Mesendoderm (in vitro differentiated cells): ENCODE measurements at regions not wholly inside any gene's neighbourhood (a gene's known extent, or its start where the extent isn't known, plus 50 kb on each side); places are given as distances from the start of the nearest gene placed in this dataset.

ENCODE experiments used
- DNase-seq: peaks from one replicate; pipeline ENCODE4 v3.0.0; 2013
- H2AK5ac ChIP-seq: 2 replicates; pipeline ENCODE4 v1.6.1; 2013; ENCODE audit warnings: low read length, inconsistent platforms
- H2BK120ac ChIP-seq: 2 replicates; pipeline ENCODE4 v1.6.1; 2013; ENCODE audit warnings: low read depth, mild to moderate bottlenecking, low read length, moderate library complexity, mixed read lengths
- H2BK15ac ChIP-seq: replicated peaks from 2 replicates; pipeline ENCODE4 v1.6.1; 2013; ENCODE audit warnings: low read depth, mild to moderate bottlenecking, moderate library complexity
- H2BK5ac ChIP-seq: 2 replicates; pipeline ENCODE4 v1.6.1; 2013; ENCODE audit warnings: low read length, inconsistent platforms
- H3K18ac ChIP-seq: 2 replicates; pipeline ENCODE4 v1.6.1; 2013; ENCODE audit warnings: mild to moderate bottlenecking, low read length, mixed read lengths
- H3K23ac ChIP-seq: one replicate; pipeline ENCODE4 v1.6.1; 2013; ENCODE audit warnings: low read length
- H3K27ac ChIP-seq: 2 replicates; pipeline ENCODE4 v1.5.1; 2013; ENCODE audit warnings: low read depth, mild to moderate bottlenecking, inconsistent platforms, low read length, moderate library complexity
- H3K27me3 ChIP-seq: 2 replicates; pipeline ENCODE4 v1.6.1; 2013; ENCODE audit warnings: low read length, control low read depth, mild to moderate bottlenecking, inconsistent platforms; ENCODE audit not compliant: insufficient read depth, poor library complexity
- H3K36me3 ChIP-seq: 2 replicates; pipeline ENCODE4 v1.6.1; 2013; ENCODE audit warnings: low read length, inconsistent platforms; ENCODE audit not compliant: control insufficient read depth, insufficient read depth
- H3K4ac ChIP-seq: one replicate; pipeline ENCODE4 v1.6.1; 2013; ENCODE audit warnings: low read depth, mild to moderate bottlenecking, low read length, moderate library complexity
- H3K4me1 ChIP-seq: 2 replicates; pipeline ENCODE4 v1.6.1; 2013; ENCODE audit warnings: low read depth, low read length, inconsistent platforms; ENCODE audit not compliant: control insufficient read depth
- H3K4me2 ChIP-seq: 2 replicates; pipeline ENCODE4 v1.6.1; 2013; ENCODE audit warnings: low read length
- H3K4me3 ChIP-seq: 2 replicates; pipeline ENCODE4 v1.5.1; 2013; ENCODE audit warnings: mild to moderate bottlenecking, low read length
- H3K56ac ChIP-seq: one replicate; pipeline ENCODE4 v1.6.1; 2013; ENCODE audit warnings: low read length
- H3K79me1 ChIP-seq: 2 replicates; pipeline ENCODE4 v1.6.1; 2013; ENCODE audit warnings: low read length, inconsistent platforms
- H3K79me2 ChIP-seq: 2 replicates; pipeline ENCODE4 v1.6.1; 2013; ENCODE audit warnings: mild to moderate bottlenecking, low read length; ENCODE audit not compliant: control insufficient read depth, insufficient read depth
- H3K9ac ChIP-seq: 2 replicates; pipeline ENCODE4 v1.6.1; 2013; ENCODE audit warnings: low read length, inconsistent platforms
- H4K5ac ChIP-seq: one replicate; pipeline ENCODE4 v1.6.1; 2013; ENCODE audit warnings: low read length
- H4K8ac ChIP-seq: one replicate; pipeline ENCODE4 v1.6.1; 2013; ENCODE audit warnings: low read depth, mild to moderate bottlenecking, control low read depth, low read length, moderate library complexity
- WGBS: extraction: QIAGEN DNeasy Blood & Tissue Kit; methylation state at CpG from one replicate; pipeline ENCODE4 v1.1.7; 2013; ENCODE audit warnings: low lambda C conversion rate, missing lambda C conversion rate; ENCODE audit not compliant: insufficient coverage; ENCODE audit errors: extremely low coverage; 5-methylcytosine and 5-hydroxymethylcytosine counted together

GRCh38 chr9:13690595-13690994 is 411.1 kb upstream of the MPDZ start:
- Histone ChIP-seq H3K36me3 (no peaks in the 10 kb centered on the region), H3K18ac (no peak overlapping the region), H3K4me2 (no peak overlapping the region), H3K23ac (no peak overlapping the region), H3K79me1 (no peaks in the 10 kb centered on the region), H3K56ac (no peak overlapping the region), H2BK15ac (no peak overlapping the region), H3K27ac (no peak overlapping the region), H3K4ac (no peak overlapping the region), H2BK5ac (no peak overlapping the region), H2AK5ac (no peak overlapping the region), H4K5ac (no peak overlapping the region), H3K4me1 (no peaks in the 10 kb centered on the region), H3K4me3 (no peak overlapping the region), H2BK120ac (no peak overlapping the region), H3K79me2 (no peaks in the 10 kb centered on the region), H3K9ac (no peak overlapping the region), H3K27me3 (no peaks in the 10 kb centered on the region), H4K8ac (no peak overlapping the region)
- WGBS, result no CpG with 5 or more reads among the region's 1 CpG
- DNase-seq, result no peak

DNA sequence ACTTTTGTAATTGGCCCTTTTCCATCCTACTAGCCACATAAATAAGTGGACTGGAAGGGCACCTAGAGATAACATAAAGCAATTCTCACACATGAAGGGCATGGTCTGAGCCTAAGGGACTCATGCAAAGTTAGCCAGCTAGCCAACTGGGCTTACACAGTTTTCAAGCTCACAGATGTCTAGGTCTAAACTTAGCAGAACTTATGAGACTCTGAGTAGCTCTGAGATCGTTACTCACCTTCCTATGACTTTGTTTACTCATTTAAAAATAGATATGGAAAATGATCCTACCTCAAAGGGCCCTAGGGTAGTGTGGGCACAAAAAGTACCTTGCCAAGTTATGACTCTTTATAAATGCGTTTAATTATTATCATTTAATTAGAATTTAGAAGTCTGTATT is 410.4 kb upstream of the MPDZ start:
- no peaks in the 10 kb centered on the region for H3K27me3 ChIP-seq
- no peak overlapping the region for H4K8ac ChIP-seq
- no peak overlapping the region for H3K27ac ChIP-seq
- H3K4me2 ChIP-seq, result no peak overlapping the region
- H2BK120ac ChIP-seq, result no peak overlapping the region
- H3K9ac ChIP-seq, result no peak overlapping the region
- WGBS, result no CpG with 5 or more reads among the region's 2 CpGs
- no peak overlapping the region for H3K4me3 ChIP-seq
- no peak overlapping the region for H2BK15ac ChIP-seq
- no peak overlapping the region for H3K4ac ChIP-seq
- H3K18ac ChIP-seq, result no peak overlapping the region
- H3K4me1 ChIP-seq, result no peaks in the 10 kb centered on the region
- H3K36me3 ChIP-seq, result no peaks in the 10 kb centered on the region
- no peaks in the 10 kb centered on the region for H3K79me1 ChIP-seq
- DNase-seq, result no peak
- no peak overlapping the region for H2BK5ac ChIP-seq
- H3K56ac ChIP-seq, result no peak overlapping the region
- no peak overlapping the region for H4K5ac ChIP-seq
- H2AK5ac ChIP-seq, result no peak overlapping the region
- H3K23ac ChIP-seq, result no peak overlapping the region
- H3K79me2 ChIP-seq, result no peaks in the 10 kb centered on the region

DNA sequence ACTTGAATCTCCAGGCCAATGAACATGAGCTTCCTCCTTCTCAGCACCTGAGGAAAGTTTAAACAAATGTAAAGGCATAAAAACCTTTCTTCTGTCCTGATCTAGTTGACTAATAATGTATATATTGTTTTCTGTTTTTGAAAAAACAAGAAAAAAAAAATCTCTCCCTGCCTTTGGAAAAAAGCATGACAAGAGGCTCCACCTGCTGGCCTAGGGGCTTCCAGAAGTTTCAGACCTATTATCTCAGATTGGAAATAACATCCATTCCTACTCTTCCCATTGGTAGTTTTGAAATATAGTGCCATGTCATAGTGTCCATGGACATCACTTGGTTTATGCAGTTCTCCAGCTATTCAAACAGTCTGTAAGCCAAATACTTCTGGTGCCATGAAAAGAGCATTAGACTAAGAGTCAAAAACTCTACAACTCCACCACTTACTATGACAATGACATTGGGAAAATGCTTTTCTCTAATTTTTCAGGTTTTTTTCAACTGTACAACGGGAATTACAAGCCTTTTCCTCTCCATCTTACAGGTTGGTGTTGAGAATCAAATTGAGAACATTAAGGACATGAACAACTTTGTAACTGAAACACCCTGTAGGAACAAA is 409.6 kb upstream of the MPDZ start:
- H3K56ac ChIP-seq, result no peak overlapping the region
- H3K18ac ChIP-seq, result no peak overlapping the region
- no peak overlapping the region for H3K27ac ChIP-seq
- H3K4me3 ChIP-seq, result no peak overlapping the region
- H4K5ac ChIP-seq, result no peak overlapping the region
- no CpG with 5 or more reads among the region's 1 CpG for WGBS
- H4K8ac ChIP-seq, result no peak overlapping the region
- H3K36me3 ChIP-seq, result no peaks in the 10 kb centered on the region
- H2BK15ac ChIP-seq, result no peak overlapping the region
- peak; percentile 40 for DNase-seq
- no peak overlapping the region for H3K23ac ChIP-seq
- H3K4ac ChIP-seq, result no peak overlapping the region
- H3K27me3 ChIP-seq, result no peaks in the 10 kb centered on the region
- no peak overlapping the region for H3K4me2 ChIP-seq
- no peak overlapping the region for H3K9ac ChIP-seq
- H2BK5ac ChIP-seq, result no peak overlapping the region
- no peaks in the 10 kb centered on the region for H3K4me1 ChIP-seq
- no peaks in the 10 kb centered on the region for H3K79me1 ChIP-seq
- H2AK5ac ChIP-seq, result no peak overlapping the region
- H3K79me2 ChIP-seq, result no peaks in the 10 kb centered on the region
- H2BK120ac ChIP-seq, result no peak overlapping the region

DNA sequence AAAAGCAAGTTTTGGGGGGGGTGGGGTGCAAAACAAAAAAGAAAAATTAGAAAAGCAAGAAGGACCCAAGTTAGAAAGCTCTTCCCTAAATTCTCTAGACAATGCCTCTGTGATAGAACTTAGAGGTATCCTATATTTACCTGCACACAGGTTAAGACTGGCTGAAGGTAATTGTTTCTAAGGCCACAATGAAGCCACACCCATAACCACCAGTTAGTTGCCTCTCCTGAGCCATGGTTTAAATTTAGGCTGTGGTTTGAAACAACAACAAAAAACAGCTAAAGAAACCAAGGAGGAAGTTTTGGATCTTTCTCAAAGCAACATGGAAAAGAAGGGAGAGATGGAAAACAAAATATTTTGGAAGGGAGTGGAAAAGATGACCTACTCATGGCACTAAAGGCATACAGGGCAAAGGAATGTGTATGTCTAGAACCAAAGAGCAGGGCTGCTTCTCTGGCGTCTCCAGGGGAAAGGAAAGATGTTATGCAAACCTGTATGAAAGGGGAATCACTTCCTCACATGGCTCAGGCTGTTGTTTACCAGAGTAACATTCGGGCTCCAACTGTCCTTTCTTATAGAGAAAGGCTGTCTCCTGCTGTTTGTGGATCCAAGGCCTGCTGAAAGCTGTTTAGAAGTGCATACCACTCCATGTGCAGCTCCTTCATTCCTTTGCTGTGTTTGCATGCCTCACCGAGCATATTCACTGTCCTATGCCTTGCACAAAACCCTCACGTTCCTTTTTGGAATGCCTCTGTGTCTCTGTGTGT is 408.9 kb upstream of the MPDZ start:
- H3K79me1 ChIP-seq, result no peaks in the 10 kb centered on the region
- peak; percentile 36 for DNase-seq
- H2AK5ac ChIP-seq, result no peak overlapping the region
- no peak overlapping the region for H3K9ac ChIP-seq
- H3K27ac ChIP-seq, result no peak overlapping the region
- no peak overlapping the region for H4K5ac ChIP-seq
- no peak overlapping the region for H3K4ac ChIP-seq
- H3K18ac ChIP-seq, result no peak overlapping the region
- no CpG with 5 or more reads among the region's 4 CpGs for WGBS
- H3K56ac ChIP-seq, result no peak overlapping the region
- H3K36me3 ChIP-seq, result no peaks in the 10 kb centered on the region
- H3K27me3 ChIP-seq, result no peaks in the 10 kb centered on the region
- no peak overlapping the region for H4K8ac ChIP-seq
- H3K23ac ChIP-seq, result no peak overlapping the region
- H3K4me3 ChIP-seq, result no peak overlapping the region
- H2BK15ac ChIP-seq, result no peak overlapping the region
- no peaks in the 10 kb centered on the region for H3K79me2 ChIP-seq
- H3K4me2 ChIP-seq, result no peak overlapping the region
- no peak overlapping the region for H2BK120ac ChIP-seq
- H2BK5ac ChIP-seq, result no peak overlapping the region
- no peaks in the 10 kb centered on the region for H3K4me1 ChIP-seq

DNA sequence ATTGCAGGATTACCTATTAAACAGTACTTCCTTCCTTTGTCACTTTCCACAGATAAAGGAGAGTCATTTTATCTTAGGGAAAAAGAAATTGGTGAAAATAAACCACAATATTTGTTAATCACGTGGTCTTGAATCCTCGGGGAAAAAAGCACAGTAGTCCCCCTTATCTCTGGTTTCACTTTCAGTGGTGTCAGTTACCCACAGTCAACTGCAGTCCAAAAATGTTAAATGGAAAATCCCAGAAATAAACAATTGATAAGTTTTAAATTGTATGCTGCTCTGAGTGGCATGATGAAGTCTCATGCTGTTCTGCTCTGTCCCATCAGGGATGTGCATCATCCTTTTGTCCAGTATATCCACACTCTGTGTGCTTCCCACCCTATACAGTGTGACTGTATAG is 405.2 kb upstream of the MPDZ start:
- Histone ChIP-seq H2BK15ac (no peak overlapping the region), H3K4me2 (no peak overlapping the region), H3K9ac (no peak overlapping the region), H2BK5ac (no peak overlapping the region), H3K18ac (no peak overlapping the region), H3K4me3 (no peak overlapping the region), H3K27me3 (no peaks in the 10 kb centered on the region), H4K8ac (no peak overlapping the region), H3K23ac (no peak overlapping the region), H3K36me3 (no peaks in the 10 kb centered on the region), H2BK120ac (no peak overlapping the region), H2AK5ac (no peak overlapping the region), H4K5ac (no peak overlapping the region), H3K4ac (no peak overlapping the region), H3K79me1 (no peaks in the 10 kb centered on the region), H3K4me1 (no peaks in the 10 kb centered on the region), H3K27ac (no peak overlapping the region), H3K79me2 (no peaks in the 10 kb centered on the region), H3K56ac (no peak overlapping the region)
- no CpG with 5 or more reads among the region's 2 CpGs for WGBS
- DNase-seq, result no peak

- no peak overlapping the region for H3K23ac ChIP-seq
- H3K9ac ChIP-seq, result no peak overlapping the region
- no peaks in the 10 kb centered on the region for H3K27me3 ChIP-seq
- H3K4me1 ChIP-seq, result peaks cover 2% of the 10 kb centered on the region
- DNase-seq, result no peak
- no peak overlapping the region for H2AK5ac ChIP-seq
- H3K79me2 ChIP-seq, result no peaks in the 10 kb centered on the region
- H2BK15ac ChIP-seq, result no peak overlapping the region
- no CpG with 5 or more reads among the region's 1 CpG for WGBS
- no peak overlapping the region for H3K18ac ChIP-seq
- H2BK5ac ChIP-seq, result no peak overlapping the region
- H3K36me3 ChIP-seq, result no peaks in the 10 kb centered on the region
- no peak overlapping the region for H3K4me2 ChIP-seq
- no peak overlapping the region for H2BK120ac ChIP-seq
- no peak overlapping the region for H3K4ac ChIP-seq
- H3K79me1 ChIP-seq, result no peaks in the 10 kb centered on the region
- H4K5ac ChIP-seq, result no peak overlapping the region
- H4K8ac ChIP-seq, result no peak overlapping the region
- no peak overlapping the region for H3K27ac ChIP-seq
- H3K4me3 ChIP-seq, result no peak overlapping the region
- no peak overlapping the region for H3K56ac ChIP-seq
Measured at GRCh38 chr9:13677801-13678200, 398.3 kb upstream of the MPDZ start.
